BE2C (cell line): ENCODE measurements at regions not wholly inside any gene's neighbourhood (a gene's known extent, or its start where the extent isn't known, plus 50 kb on each side); places are given as distances from the start of the nearest gene placed in this dataset.

Experiments used
- DNase-seq: peaks from one replicate; pipeline ENCODE4 v3.0.0-alpha.2; 2020
- H3K27me3 ChIP-seq: fragments of 250-450 bp; sonication (Bioruptor Pico); 2 replicates; pipeline ENCODE4 v1.5.1; 2020; ENCODE audit warnings: mild to moderate bottlenecking
- H3K36me3 ChIP-seq: fragments of 250-450 bp; sonication (Bioruptor Pico); 2 replicates; pipeline ENCODE4 v1.5.1; 2020; ENCODE audit warnings: mild to moderate bottlenecking
- H3K4me1 ChIP-seq: fragments of 250-450 bp; sonication (Bioruptor Pico); 2 replicates; pipeline ENCODE4 v1.5.1; 2020
- H3K4me3 ChIP-seq: 2 replicates; pipeline ENCODE4 v1.5.1; 2011; ENCODE audit warnings: low read depth, low read length
- H3K9me3 ChIP-seq: fragments of 250-450 bp; sonication (Bioruptor Pico); 2 replicates; pipeline ENCODE4 v1.5.1; 2020
- TF ChIP-seq, protein P1 (sequence below): IDR thresholded peaks from 2 replicates; pipeline ENCODE4 v1.5.1; 2012; ENCODE audit warnings: mild to moderate bottlenecking, low read depth, low read length

DNA sequence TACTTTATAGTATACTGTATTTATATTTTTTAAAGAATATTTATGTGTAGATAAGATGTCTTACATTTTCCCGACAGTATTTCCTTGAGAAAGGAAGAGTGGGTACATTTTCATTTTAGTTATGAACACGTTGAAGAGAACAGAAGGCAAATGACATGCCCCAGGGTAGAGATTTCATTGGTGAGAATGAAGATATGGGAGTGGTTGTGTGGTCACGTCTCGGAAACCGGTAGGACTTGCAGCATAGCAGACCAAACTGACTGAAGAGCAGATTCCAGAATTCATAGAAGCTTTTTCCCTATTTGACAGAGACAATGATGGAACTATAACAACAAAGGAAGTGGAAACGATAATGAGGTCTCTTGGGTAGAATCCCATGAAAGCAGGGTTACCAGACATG lies 71.7 kb downstream of the KCNJ2 start:
- Histone ChIP-seq H3K36me3 (no peaks in the 10 kb centered on the region), H3K9me3 (no peaks in the 10 kb centered on the region), H3K27me3 (no peaks in the 10 kb centered on the region; the same call in 1 of the 2 replicates), H3K4me3 (no peak overlapping the region), H3K4me1 (no peaks in the 10 kb centered on the region)
- no peak for DNase-seq
- TF ChIP-seq, protein P1, sequence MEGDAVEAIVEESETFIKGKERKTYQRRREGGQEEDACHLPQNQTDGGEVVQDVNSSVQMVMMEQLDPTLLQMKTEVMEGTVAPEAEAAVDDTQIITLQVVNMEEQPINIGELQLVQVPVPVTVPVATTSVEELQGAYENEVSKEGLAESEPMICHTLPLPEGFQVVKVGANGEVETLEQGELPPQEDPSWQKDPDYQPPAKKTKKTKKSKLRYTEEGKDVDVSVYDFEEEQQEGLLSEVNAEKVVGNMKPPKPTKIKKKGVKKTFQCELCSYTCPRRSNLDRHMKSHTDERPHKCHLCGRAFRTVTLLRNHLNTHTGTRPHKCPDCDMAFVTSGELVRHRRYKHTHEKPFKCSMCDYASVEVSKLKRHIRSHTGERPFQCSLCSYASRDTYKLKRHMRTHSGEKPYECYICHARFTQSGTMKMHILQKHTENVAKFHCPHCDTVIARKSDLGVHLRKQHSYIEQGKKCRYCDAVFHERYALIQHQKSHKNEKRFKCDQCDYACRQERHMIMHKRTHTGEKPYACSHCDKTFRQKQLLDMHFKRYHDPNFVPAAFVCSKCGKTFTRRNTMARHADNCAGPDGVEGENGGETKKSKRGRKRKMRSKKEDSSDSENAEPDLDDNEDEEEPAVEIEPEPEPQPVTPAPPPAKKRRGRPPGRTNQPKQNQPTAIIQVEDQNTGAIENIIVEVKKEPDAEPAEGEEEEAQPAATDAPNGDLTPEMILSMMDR: no peak

GRCh38 chr17:70242781-70243437 lies 73.6 kb downstream of the KCNJ2 start:
- Histone ChIP-seq H3K4me1 (no peaks in the 10 kb centered on the region), H3K9me3 (no peaks in the 10 kb centered on the region), H3K36me3 (no peaks in the 10 kb centered on the region), H3K27me3 (no peaks in the 10 kb centered on the region; the same call in 1 of the 2 replicates), H3K4me3 (no peak overlapping the region)
- TF ChIP-seq, protein P1: no peak
- DNase-seq: no peak

DNA sequence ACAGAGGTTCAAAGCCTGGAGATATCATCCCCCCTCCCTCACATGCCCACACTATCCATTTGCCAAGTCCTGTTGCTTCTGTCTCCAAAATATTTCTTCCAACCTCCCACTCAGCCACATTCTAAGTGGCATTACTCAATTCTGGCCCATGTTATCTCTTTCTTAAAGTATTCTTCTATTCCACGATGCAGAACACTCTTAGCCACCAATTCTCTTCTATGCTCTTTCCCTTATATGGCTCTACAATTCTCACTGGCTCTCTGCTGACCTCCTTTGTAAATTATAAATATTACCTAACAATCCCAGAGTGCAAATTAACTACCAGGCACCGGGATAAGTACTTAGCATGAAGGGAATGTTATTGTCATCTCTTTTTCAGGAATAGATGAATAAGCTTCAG lies 82.4 kb downstream of the KCNJ2 start:
- TF ChIP-seq, protein P1: no peak
- Histone ChIP-seq H3K4me3 (no peak overlapping the region), H3K27me3 (peaks cover 3% of the 10 kb centered on the region; the same call in 1 of the 2 replicates), H3K36me3 (no peaks in the 10 kb centered on the region), H3K4me1 (no peaks in the 10 kb centered on the region), H3K9me3 (no peaks in the 10 kb centered on the region)
- no peak for DNase-seq

DNA sequence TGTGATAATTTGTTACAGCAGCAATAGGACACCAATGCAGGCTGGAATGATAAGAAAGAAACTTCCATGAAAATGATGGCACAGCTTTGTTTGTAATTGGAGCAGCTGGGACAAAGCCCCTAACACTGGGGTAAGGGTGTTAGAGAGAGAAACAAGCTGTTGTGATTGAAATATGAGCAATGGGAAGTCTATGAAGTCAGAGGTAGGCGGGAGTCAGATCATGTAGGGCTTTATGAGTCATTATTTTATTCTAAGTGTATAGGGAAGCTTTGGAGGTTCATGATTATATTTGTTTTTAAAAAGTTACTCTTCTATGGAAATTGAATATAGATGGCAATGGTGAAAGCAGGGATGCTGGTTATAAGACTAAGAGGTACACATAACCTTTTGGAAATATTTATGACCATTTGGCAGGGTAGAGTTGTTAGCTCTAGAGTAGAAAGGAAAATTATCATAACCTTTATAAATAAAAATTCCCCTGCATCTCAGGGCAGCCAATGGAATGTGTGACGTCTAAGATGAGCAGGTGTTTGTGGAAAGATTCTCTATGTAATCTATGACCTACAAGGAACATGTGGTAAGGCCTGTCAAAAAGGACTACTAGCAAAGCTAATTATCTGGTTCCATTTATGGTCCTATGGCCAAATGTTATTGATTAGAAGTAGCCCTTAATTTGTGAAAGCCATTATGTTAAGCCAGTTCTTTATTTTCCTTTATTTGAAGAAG lies 85.6 kb downstream of the KCNJ2 start:
- TF ChIP-seq, protein P1: no peak
- Histone ChIP-seq H3K9me3 (no peaks in the 10 kb centered on the region), H3K27me3 (peaks cover 3% of the 10 kb centered on the region; the same call in 1 of the 2 replicates), H3K4me1 (no peaks in the 10 kb centered on the region), H3K36me3 (no peaks in the 10 kb centered on the region), H3K4me3 (no peak overlapping the region)
- no peak for DNase-seq

DNA sequence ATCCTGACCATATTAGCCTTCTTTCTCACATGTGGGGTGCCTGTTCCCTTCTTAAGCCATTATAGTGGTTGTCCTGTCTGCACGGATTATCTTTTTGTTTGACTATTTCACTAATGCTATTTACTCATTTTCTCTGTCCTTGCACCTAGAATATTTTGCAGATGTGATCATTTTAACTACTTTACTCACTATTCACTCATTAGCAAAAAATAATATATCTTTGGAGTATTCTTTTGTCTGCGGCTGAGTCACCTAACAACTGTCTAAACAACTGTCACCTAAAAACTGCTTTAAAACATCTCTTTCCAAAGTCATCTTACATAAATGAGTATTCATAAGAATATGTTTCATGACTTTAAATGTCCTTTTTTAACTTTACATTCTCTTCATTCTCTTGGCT lies 87.4 kb downstream of the KCNJ2 start:
- DNase-seq: no peak
- TF ChIP-seq, protein P1: no peak
- H3K9me3 ChIP-seq: no peaks in the 10 kb centered on the region
- no peaks in the 10 kb centered on the region for H3K4me1 ChIP-seq
- H3K4me3 ChIP-seq: no peak overlapping the region
- H3K36me3 ChIP-seq: no peaks in the 10 kb centered on the region
- H3K27me3 ChIP-seq: peaks cover 3% of the 10 kb centered on the region; the same call in 1 of the 2 replicates

DNA sequence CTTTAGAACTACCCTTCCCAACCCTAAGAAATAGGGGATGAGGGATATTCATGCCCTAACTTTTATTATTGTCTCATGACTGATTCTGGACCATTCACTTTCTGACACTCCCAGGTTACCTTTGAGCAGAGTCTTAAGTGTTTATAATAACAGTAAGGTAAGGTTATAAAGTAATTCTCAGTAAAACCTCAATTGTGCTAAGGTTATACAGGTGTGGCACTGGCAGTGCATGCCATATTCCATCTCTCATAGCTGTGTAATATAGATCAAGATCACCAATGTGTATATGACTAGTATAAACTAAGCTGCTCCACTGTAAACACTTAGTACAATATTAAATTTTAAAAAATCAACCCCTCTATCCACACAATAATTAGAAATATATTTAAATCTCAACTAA lies 89.1 kb downstream of the KCNJ2 start:
- no peaks in the 10 kb centered on the region for H3K36me3 ChIP-seq
- H3K4me3 ChIP-seq: no peak overlapping the region
- H3K9me3 ChIP-seq: no peaks in the 10 kb centered on the region
- H3K27me3 ChIP-seq: no peaks in the 10 kb centered on the region
- TF ChIP-seq, protein P1: no peak
- H3K4me1 ChIP-seq: no peaks in the 10 kb centered on the region
- DNase-seq: no peak
